ENCODE measurements at regions not wholly inside any gene's neighbourhood (a gene's known extent, or its start where the extent isn't known, plus 50 kb on each side); places are given as distances from the start of the nearest gene placed in this dataset.

DNA sequence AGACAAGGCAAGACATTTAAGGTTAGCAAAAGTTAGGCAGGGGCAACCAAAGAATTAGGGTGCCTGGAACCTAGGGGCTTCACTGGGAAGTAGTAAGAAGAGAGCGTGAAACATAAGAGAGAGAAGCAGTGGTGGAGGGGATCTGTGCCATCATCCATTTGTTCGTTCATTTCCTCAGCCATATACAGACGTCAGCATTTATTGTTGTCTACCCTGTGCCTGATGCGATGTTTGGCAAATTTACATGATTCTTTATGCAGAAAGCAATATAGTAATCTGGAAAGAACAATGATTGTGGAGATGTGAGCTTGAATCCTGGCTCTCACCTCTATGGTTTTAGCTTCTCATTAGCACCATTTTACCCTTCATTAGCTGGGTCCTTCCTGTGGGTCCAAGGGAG, 477.5 kb upstream of the MPDZ start:
- Histone ChIP-seq H3K9me3 (no peaks in the 10 kb centered on the region), H3K4me1 (no peaks in the 10 kb centered on the region), H3K4me3 (no peak overlapping the region), H3K36me3 (no peaks in the 10 kb centered on the region), H3K27me3 (no peaks in the 10 kb centered on the region), H3K27ac (no peak overlapping the region)
- DNase-seq (no peak), ATAC-seq (ENCODE audit: low FRiP score in 2 of 2) (no peak)
- WGBS, 2 donors: 93 to 94% methylated on average over 4 of the region's 4 CpGs
- TF ChIP-seq, protein P1, sequence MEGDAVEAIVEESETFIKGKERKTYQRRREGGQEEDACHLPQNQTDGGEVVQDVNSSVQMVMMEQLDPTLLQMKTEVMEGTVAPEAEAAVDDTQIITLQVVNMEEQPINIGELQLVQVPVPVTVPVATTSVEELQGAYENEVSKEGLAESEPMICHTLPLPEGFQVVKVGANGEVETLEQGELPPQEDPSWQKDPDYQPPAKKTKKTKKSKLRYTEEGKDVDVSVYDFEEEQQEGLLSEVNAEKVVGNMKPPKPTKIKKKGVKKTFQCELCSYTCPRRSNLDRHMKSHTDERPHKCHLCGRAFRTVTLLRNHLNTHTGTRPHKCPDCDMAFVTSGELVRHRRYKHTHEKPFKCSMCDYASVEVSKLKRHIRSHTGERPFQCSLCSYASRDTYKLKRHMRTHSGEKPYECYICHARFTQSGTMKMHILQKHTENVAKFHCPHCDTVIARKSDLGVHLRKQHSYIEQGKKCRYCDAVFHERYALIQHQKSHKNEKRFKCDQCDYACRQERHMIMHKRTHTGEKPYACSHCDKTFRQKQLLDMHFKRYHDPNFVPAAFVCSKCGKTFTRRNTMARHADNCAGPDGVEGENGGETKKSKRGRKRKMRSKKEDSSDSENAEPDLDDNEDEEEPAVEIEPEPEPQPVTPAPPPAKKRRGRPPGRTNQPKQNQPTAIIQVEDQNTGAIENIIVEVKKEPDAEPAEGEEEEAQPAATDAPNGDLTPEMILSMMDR (IDR thresholded peaks at IDR 0.05): no peak
- TF ChIP-seq EP300 (IDR thresholded peaks at IDR 0.05) (no peak), POLR2A (IDR thresholded peaks at IDR 0.05) (no peak), POLR2AphosphoS5 (IDR thresholded peaks at IDR 0.05) (no peak)

DNA sequence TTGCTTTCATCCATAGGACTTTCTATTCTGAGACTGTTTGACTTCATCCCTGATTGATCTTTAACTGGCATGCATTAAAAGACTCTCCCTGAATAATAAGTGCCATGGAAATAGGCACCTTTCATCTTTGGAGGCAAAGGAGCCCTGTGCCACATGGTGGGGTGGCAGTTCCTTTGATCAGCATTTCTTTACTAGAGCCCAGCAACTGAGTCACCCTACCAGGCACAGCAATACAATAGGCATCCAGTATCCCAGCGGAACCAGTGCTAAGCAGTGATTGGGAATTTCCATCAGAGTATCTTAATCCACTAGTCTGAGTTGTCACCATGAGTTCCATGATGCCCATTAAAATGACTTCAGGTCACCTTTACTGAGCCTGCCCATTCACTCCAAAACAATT, 476.1 kb upstream of the MPDZ start:
- no peak overlapping the region for H3K4me3 ChIP-seq
- DNase-seq (no peak), ATAC-seq (ENCODE audit: low FRiP score in 2 of 2) (no peak)
- H3K36me3 ChIP-seq: no peaks in the 10 kb centered on the region
- H3K9me3 ChIP-seq: no peaks in the 10 kb centered on the region
- no peak overlapping the region for H3K27ac ChIP-seq
- no peak for TF ChIP-seq EP300 (IDR thresholded peaks at IDR 0.05)
- TF ChIP-seq, protein P1 (IDR thresholded peaks at IDR 0.05): no peak
- no peak for TF ChIP-seq POLR2AphosphoS5 (IDR thresholded peaks at IDR 0.05)
- no peak for TF ChIP-seq POLR2A (IDR thresholded peaks at IDR 0.05)
- no peaks in the 10 kb centered on the region for H3K27me3 ChIP-seq
- no peaks in the 10 kb centered on the region for H3K4me1 ChIP-seq
- 91 to 100% methylated on average over 1 of the region's 1 CpG for WGBS, 2 donors

DNA sequence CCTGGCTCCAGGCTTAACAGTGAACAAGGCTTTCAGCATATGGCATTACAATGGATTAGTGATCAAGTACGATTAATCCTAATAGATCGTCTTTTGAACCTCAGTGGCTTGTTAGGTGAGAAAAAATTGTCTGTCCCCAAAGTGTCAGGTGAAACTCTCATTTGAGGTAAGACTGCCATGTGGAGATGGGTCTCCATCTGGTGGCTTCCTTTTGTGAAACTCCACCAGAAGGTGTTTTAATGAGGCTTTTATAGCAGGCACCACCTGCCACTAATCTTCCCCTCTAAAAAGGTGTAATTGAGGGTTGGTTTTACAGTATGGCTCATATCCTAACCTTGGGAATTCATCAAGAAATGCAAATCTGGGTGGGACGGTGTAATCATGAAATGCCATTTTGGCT, 471.1 kb upstream of the MPDZ start:
- 93 to 97% methylated on average over 3 of the region's 3 CpGs for WGBS, 2 donors
- no peak overlapping the region for H3K27ac ChIP-seq
- no peaks in the 10 kb centered on the region for H3K27me3 ChIP-seq
- ATAC-seq (ENCODE audit: low FRiP score in 2 of 2) (no peak), DNase-seq (no peak)
- no peak for TF ChIP-seq EP300 (IDR thresholded peaks at IDR 0.05)
- TF ChIP-seq POLR2A (IDR thresholded peaks at IDR 0.05): no peak
- TF ChIP-seq, protein P1 (IDR thresholded peaks at IDR 0.05): no peak
- TF ChIP-seq POLR2AphosphoS5 (IDR thresholded peaks at IDR 0.05): no peak
- no peaks in the 10 kb centered on the region for H3K9me3 ChIP-seq
- no peaks in the 10 kb centered on the region for H3K36me3 ChIP-seq
- no peak overlapping the region for H3K4me3 ChIP-seq
- H3K4me1 ChIP-seq: no peaks in the 10 kb centered on the region

DNA sequence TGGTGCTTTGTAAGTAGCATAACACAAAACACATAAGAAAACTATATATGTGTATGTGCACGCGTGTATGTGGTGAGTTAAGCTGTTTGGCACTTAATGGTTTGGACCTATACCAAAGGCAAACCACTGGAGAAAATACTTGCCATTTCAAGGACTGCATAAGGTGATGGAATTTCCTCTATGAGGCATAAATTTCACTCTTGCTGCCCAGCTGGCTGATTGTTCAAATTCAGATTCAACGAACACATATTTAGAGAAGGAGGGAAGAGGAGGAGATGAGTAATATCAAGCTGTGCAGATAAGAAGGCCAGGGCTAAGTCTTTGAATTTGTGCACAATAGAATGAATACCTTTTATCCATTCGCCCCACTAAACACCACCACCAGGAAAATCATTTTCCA, 470.6 kb upstream of the MPDZ start:
- WGBS, 2 donors: 85 to 93% methylated on average over 4 of the region's 4 CpGs
- H3K27me3 ChIP-seq: no peaks in the 10 kb centered on the region
- H3K4me3 ChIP-seq: no peak overlapping the region
- DNase-seq: no peak
- no peak overlapping the region for H3K27ac ChIP-seq
- no peaks in the 10 kb centered on the region for H3K36me3 ChIP-seq
- H3K4me1 ChIP-seq: no peaks in the 10 kb centered on the region
- ATAC-seq (ENCODE audit: low FRiP score in 2 of 2): no peak
- H3K9me3 ChIP-seq: no peaks in the 10 kb centered on the region
- no peak for TF ChIP-seq POLR2AphosphoS5 (IDR thresholded peaks at IDR 0.05)
- TF ChIP-seq EP300 (IDR thresholded peaks at IDR 0.05): no peak
- TF ChIP-seq, protein P1 (IDR thresholded peaks at IDR 0.05): no peak
- no peak for TF ChIP-seq POLR2A (IDR thresholded peaks at IDR 0.05)

DNA sequence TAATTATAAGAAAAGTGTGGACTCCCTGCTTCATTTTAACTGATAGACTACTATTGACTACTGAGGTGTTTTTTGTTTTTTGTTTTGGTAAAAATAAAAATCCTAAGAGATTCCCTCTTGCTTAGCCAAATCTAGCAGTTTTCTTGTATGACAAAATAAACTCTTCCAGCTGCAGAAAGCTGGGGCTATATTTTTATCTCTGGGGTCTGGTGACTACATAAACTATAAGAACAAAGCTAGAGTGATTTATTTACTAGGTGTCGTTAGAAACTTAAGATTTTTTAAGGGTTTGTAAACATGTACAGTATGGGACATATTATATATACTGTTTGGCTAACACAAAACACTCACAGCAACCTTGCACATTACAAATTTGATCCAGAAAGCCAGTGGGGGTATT, 467.4 kb upstream of the MPDZ start:
- WGBS, 2 donors: 72 to 81% methylated on average over 1 of the region's 1 CpG
- no peak for TF ChIP-seq POLR2A (IDR thresholded peaks at IDR 0.05)
- TF ChIP-seq, protein P1 (IDR thresholded peaks at IDR 0.05): no peak
- no peak for TF ChIP-seq POLR2AphosphoS5 (IDR thresholded peaks at IDR 0.05)
- TF ChIP-seq EP300 (IDR thresholded peaks at IDR 0.05): no peak
- no peaks in the 10 kb centered on the region for H3K27me3 ChIP-seq
- no peak overlapping the region for H3K4me3 ChIP-seq
- H3K4me1 ChIP-seq: no peaks in the 10 kb centered on the region
- H3K9me3 ChIP-seq: no peaks in the 10 kb centered on the region
- H3K27ac ChIP-seq: no peak overlapping the region
- ATAC-seq (ENCODE audit: low FRiP score in 2 of 2): no peak
- H3K36me3 ChIP-seq: no peaks in the 10 kb centered on the region
- DNase-seq: no peak
